Retinal pigment epithelial cell (primary cell): ENCODE measurements at regions not wholly inside any gene's neighbourhood (a gene's known extent, or its start where the extent isn't known, plus 50 kb on each side); places are given as distances from the start of the nearest gene placed in this dataset.

ENCODE experiments used
- DNase-seq: peaks from one replicate; pipeline ENCODE4 v3.0.0-alpha.2; 2010; ENCODE audit warnings: low read depth
- H3K4me3 ChIP-seq: 2 replicates; pipeline ENCODE4 v1.5.1; 2011; ENCODE audit warnings: mild to moderate bottlenecking, low read length, control low read depth, moderate library complexity
- CTCF ChIP-seq: conservative IDR thresholded peaks from 2 replicates; pipeline ENCODE4 v1.5.1; 2011; ENCODE audit warnings: low read depth, low read length, control low read depth, inconsistent platforms

GRCh38 chr3:111285694-111286093, 214.1 kb downstream of the NECTIN3 start:
- DNase-seq, result no peak
- TF ChIP-seq CTCF, result no peak
- H3K4me3 ChIP-seq, result no peak overlapping the region

GRCh38 chr3:111286746-111287145, 215.1 kb downstream of the NECTIN3 start:
- no peak for DNase-seq
- H3K4me3 ChIP-seq, result no peak overlapping the region
- no peak for TF ChIP-seq CTCF

GRCh38 chr3:111292117-111292516, 220.5 kb downstream of the NECTIN3 start:
- no peak for DNase-seq
- no peak for TF ChIP-seq CTCF
- H3K4me3 ChIP-seq, result no peak overlapping the region

GRCh38 chr3:111299192-111299615, 227.6 kb downstream of the NECTIN3 start:
- TF ChIP-seq CTCF, result peak; percentile 15
- H3K4me3 ChIP-seq, result no peak overlapping the region
- DNase-seq, result no peak

GRCh38 chr3:111301238-111301798, 229.7 kb downstream of the NECTIN3 start:
- H3K4me3 ChIP-seq, result no peak overlapping the region
- TF ChIP-seq CTCF, result no peak
- DNase-seq, result no peak

- no peak overlapping the region for H3K4me3 ChIP-seq
- TF ChIP-seq CTCF, result no peak
- DNase-seq, result no peak
Measured at GRCh38 chr3:111302063-111302462, 230.4 kb downstream of the NECTIN3 start.

- no peak for DNase-seq
- TF ChIP-seq CTCF, result no peak
- no peak overlapping the region for H3K4me3 ChIP-seq
Measured at GRCh38 chr3:111303760-111304159, 232.1 kb downstream of the NECTIN3 start.
